ENCODE measurements at regions not wholly inside any gene's neighbourhood (a gene's known extent, or its start where the extent isn't known, plus 50 kb on each side); places are given as distances from the start of the nearest gene placed in this dataset.
"Not testable (repeated sequence)": the region's sequence is repeated elsewhere in the genome, so short reads cannot be mapped to it uniquely, and the experiment has no call there.

GRCh38 chr4:138347561-138347960 lies 105.4 kb upstream of the SLC7A11 start:
- DNase-seq: no peak

GRCh38 chr4:138344851-138345250 lies 102.7 kb upstream of the SLC7A11 start:
- DNase-seq: no peak

- no peak for DNase-seq
Measured at GRCh38 chr4:138344054-138344453, 101.9 kb upstream of the SLC7A11 start.

GRCh38 chr4:138341739-138342415 lies 99.7 kb upstream of the SLC7A11 start:
- no peak for DNase-seq

GRCh38 chr4:138338840-138339239 lies 96.7 kb upstream of the SLC7A11 start:
- no peak for DNase-seq

GRCh38 chr4:138338222-138338621 lies 96.1 kb upstream of the SLC7A11 start:
- DNase-seq: not testable (repeated sequence)

GRCh38 chr4:138334346-138335016 lies 92.3 kb upstream of the SLC7A11 start:
- DNase-seq: no peak

GRCh38 chr4:138332415-138332814 lies 90.3 kb upstream of the SLC7A11 start:
- not testable (repeated sequence) for DNase-seq

- DNase-seq: no peak
Measured at GRCh38 chr4:138330531-138330930, 88.4 kb upstream of the SLC7A11 start.

- no peak for DNase-seq
Measured at GRCh38 chr4:138329506-138330070, 87.4 kb upstream of the SLC7A11 start.

- no peak for DNase-seq
Measured at GRCh38 chr4:138327338-138327737, 85.2 kb upstream of the SLC7A11 start.

- DNase-seq: no peak
Measured at GRCh38 chr4:138320831-138321230, 78.7 kb upstream of the SLC7A11 start.

GRCh38 chr4:138320030-138320429 lies 77.9 kb upstream of the SLC7A11 start:
- no peak for DNase-seq

- no peak for DNase-seq
Measured at GRCh38 chr4:138317175-138317748, 75.1 kb upstream of the SLC7A11 start.

- no peak for DNase-seq
Measured at GRCh38 chr4:138312536-138312911, 70.4 kb upstream of the SLC7A11 start.

GRCh38 chr4:138311771-138312535 lies 69.8 kb upstream of the SLC7A11 start:
- no peak for DNase-seq

GRCh38 chr4:138310991-138311390 lies 68.8 kb upstream of the SLC7A11 start:
- no peak for DNase-seq

- no peak for DNase-seq
Measured at GRCh38 chr4:138310498-138310897, 68.3 kb upstream of the SLC7A11 start.

GRCh38 chr4:138308356-138308755 lies 66.2 kb upstream of the SLC7A11 start:
- DNase-seq: no peak

GRCh38 chr4:138307319-138307718 lies 65.2 kb upstream of the SLC7A11 start:
- DNase-seq: no peak

- DNase-seq: no peak
Measured at GRCh38 chr4:138305050-138305449, 62.9 kb upstream of the SLC7A11 start.

GRCh38 chr4:138301536-138301935 lies 59.4 kb upstream of the SLC7A11 start:
- DNase-seq: no peak

GRCh38 chr4:138300616-138301015 lies 58.5 kb upstream of the SLC7A11 start:
- DNase-seq: no peak
